IPS-NIHi11 (cell line): ENCODE measurements at regions not wholly inside any gene's neighbourhood (a gene's known extent, or its start where the extent isn't known, plus 50 kb on each side); places are given as distances from the start of the nearest gene placed in this dataset.

ENCODE experiments used
- DNase-seq: peaks from one replicate; pipeline ENCODE4 v3.0.0; 2012; ENCODE audit warnings: mixed read lengths, low spot score

DNA sequence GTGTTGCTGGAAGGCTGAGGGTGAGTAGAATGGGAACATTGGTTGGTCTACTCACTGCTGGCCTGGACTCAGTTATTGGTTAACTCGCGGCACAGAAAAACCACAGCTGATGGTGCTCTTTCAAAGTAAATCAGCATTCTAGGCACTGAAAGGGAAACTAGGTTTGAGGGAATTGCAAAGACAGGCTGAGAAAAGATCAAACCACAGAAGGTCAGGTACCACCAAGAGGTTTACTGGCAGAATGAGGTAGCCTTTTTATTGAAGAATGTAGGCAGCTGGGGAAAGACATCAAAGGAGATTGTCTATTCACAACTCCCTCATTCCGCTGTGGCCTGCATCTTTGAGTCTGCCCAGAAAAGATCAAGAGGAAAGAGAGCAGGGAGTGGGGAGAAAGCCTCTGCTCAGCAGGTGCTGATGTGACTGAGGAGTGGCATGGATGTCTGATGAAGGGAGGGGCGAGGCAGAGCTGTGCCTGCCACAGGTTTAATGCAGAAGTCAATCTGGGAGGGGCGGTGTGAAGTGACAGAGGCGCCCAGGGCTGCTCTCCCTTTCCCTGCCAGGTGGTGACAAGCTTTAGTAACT lies 255.5 kb downstream of the MAN2A1 start:
- DNase-seq, result no peak

DNA sequence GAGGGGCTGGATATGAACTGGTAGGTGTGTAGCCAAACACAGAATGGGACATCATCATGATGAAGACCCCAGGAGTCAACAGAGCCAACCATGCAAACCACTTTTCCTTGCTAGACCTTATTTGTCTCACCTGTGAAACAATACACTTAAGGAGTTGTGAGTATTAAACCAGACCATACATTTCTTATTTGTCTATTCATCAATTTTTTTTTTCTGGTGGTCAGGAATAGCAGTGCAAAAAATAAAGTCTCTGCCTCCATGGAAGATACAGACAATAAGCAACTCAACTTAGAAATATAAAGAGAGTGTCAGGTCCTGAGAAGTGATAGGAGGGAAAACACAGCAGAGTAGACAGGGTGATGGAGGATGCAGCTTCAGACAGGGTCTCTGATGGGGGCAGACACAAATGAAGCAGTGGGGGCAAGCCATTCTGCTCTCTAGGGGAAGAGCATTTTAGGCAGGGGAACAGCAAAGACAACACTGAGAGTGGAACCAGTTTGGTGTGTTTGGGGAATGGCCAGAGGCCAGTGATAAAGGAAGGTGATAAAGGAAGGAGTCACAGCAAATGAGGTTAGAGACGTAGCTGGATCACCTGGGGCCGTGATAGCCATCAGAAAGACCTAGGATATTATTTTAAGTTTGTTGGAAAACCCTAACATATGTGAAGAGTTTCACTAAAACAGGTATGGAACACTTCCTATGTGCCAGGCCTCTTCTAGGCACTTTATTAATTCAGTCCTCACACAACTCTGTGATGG lies 256.2 kb downstream of the MAN2A1 start:
- no peak for DNase-seq

DNA sequence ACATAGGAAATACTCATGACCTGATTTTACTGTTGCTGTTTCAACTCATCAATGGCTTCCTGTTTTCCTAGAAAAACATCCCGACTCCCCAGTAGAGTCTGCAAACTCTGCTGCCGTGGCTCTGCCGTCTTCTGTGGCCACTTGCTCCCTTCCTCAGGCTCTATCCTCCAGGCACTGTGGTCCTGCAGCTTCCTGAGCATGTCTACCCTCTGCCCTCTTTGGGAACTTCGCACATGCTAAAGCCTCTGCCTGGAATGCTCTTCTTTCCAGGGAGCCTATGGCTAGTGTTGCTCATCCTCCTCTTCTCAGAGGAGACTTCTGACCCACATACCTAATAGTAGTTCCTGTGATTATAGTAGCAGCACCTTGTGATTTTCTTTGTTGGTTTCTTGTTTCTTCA lies 256.9 kb downstream of the MAN2A1 start:
- no peak for DNase-seq

DNA sequence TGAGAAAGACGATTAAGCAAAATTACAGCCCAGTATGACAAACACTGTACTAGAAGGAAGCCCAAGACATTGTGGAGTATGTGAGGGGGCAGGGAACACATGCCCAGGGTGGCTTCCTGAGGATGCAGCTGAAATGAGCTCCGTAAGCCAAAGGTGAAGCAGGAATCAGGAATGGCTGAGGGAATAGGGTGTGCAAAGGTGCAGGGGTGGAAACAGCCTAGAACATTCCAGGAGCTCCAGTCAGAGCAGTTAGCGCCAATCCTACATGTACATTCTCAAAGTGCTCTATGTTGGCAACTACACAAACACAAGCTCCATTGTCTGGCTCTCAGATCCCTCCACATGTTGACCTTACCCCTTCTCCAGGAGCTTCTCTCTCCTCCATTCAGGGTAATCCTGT lies 257.9 kb downstream of the MAN2A1 start:
- DNase-seq, result no peak

DNA sequence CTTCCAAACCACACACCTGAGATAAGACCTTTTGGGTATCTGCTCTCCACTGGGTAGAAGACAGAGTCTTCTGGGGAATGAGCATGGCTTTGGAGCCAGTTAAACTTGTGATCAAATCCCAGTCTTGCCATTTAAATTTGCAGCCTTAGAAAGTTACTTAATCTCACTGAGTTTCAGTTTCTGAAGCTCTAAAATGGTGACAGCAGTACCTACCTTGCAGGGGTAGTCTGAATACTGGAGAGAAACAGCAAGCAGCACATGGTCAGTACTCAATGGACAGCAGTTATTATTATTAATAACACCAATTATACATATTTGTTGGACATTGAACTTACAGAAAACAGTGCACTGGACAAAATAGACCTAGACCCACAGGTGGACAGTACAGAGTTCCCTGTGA lies 260.9 kb downstream of the MAN2A1 start:
- DNase-seq, result no peak

DNA sequence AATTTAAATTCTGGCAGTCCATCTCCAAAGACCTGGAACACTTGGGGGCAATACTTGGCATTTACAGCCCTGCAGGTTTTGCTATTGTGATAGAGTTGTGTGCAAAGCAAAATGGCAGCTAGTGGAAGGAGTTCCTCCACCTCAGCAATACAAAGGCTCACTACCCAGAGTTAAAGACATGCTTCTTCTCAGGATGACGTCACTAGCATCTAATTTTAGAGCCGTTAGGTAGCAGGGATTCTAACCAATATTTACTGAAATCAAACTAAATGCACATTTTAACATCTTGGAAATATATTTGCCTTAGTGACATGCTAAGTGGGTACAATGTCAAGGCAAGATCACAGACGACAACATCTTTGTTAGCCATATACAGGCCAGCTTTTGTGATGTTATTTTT lies 261.6 kb downstream of the MAN2A1 start:
- no peak for DNase-seq

DNA sequence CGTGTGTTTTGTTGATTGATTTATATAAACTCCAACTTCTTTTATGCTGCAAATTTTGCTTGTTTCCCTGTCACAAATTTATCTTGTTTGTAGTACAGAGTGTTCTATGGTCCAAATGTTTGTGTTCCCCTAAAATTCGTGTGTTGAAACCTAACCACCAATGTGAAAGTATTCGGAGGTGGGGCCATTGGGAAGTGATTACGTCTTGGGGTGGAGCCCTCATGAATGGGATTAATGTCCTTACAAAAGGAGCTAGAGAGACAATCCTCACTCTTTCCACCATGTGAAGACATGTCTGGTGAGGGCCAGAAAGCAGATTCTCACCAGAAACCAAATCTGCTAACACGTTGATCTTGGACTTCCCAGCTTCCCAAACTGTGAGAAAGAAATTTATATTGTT lies 262.0 kb downstream of the MAN2A1 start:
- DNase-seq, result no peak

DNA sequence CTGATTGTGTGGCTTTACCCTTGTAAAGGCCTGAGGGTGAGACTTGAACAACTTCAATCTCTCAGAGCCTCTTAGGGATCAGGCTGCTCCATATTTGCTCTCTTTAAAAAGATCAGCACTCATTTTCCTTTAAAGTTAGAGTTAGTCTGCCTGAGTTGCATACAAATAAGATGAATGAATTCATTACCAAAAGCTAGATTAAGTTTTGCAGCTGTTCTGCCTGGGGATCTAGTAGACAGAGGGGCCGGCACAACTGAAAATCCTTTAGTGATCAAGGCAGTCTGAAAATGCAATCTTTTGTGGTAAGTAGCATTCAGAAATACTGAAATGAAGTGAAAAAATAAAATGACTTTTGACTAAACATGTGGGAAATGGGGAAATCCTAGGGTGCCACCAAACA lies 264.0 kb downstream of the MAN2A1 start:
- no peak for DNase-seq

DNA sequence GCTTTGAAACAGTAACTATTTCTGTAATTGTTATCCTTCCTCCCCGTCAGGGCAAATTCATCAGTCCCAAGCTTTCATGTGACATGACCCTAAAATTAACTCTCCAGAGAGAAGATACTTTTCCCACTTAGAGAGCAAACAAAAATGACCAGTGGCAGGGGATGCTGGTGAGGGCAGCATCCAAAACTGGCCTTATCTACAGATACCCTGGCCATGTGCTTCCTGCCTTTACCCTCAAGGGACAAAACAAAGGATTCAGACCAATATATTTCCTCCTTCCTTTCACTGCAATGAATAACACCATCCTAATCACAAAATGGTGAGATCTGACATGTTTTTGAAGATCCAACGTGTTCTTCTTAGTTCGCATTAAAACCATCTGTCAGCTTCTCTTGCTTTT lies 267.2 kb downstream of the MAN2A1 start:
- no peak for DNase-seq

DNA sequence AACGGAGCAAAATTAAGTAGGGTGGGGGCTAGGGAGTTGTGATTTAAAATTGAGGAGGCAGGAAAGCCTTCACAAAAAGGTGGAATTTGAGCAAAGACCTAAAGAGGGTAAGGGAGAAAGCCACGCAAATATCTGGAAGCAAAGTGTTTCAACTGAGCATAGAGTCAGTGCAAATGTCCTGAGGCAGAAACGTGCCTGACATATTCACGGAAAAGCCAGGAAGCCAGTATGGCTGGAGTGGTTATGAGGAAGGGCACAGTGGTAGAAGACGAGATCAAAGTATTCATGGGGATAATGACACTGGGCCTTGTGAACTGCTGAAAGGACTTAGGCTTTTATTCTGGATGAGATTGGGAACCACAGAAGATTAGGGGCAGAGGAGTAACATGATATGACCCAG lies 268.4 kb downstream of the MAN2A1 start:
- DNase-seq, result no peak

DNA sequence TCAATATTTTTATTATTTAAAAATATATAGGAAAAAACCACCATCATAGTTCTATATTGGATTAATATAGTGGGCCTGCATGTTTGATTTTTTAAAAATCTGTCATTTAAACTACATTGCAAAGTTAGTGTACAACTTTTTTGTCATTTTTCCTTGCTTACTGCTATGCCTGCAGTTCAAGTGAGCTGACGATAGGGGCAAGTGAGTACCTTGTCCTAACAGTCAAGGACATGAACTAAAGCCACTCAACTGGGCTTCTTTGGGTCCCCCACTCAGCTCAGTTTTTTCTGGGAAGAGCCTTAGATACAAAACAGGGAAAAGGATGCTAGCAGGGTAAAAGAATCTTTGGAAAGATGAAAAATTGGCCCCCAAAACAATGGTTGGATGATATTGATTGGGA lies 269.9 kb downstream of the MAN2A1 start:
- peak; percentile 27 for DNase-seq

DNA sequence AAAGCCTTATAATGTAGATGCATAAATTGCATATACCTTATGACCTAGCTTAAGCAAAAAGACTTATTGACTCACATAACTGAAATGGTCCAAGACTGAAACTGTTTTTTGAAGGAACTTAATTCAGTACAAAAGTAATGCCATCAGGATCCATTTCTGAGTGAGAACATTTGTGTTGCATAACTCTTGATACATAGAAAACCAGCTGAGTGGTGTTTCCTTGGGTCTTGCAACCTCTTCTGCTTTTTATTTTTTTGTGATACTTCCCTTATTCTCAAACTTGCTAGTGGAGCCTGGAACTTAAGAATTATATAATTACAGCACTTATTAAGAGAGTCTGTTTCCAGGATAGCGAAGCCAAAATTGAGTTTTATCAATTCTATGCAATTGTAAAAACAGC lies 272.0 kb downstream of the MAN2A1 start:
- DNase-seq, result no peak

DNA sequence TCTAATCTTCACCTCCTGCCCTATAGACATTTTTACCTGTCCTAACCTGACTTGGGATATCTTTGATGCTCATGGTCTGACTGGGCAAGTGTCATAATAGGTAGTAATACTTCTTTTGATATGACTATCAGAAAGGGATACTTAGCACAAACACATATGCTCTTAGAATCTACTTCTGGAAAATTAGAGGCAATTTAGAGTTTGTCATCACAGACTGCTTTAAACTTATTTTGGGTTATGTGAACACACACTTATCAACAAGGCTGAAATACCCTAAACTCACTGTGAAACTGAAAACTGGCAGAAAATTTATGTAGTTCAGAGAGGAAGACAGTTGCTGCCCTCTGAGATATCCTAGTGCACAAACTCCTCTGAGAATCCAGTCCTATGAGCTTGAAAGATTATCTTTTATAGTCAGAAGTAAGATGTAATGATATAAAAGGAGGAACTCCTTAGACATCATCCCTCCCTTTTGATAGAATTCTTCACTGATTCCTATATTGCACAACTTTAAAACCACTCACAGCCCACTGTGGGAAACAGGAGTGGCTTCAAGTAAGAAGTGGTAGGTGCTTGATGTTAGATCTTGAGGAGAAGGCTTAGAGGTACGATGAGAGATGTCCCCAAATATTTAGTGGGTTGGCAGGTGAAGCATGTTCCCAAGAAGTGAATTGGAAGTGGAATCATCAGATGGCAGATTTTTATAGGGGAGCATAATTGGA lies 273.3 kb downstream of the MAN2A1 start:
- no peak for DNase-seq

DNA sequence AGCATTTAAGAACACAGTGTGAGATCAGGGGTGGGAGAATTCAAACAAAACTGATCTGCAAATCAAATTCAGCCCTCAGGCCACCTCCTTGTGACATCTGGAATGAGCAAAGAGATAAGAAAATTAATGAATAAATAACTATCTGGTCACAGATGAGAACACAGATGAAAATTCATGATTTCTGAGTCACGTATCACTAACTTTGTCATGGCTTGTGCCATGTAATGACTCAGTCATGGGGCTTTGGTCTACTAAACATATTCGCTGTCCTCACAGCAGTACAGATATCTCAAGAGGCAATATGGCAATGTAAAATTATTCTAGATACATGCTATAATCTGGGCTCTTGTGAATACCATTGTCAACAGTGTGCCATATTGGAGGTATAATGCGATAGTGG lies 274.4 kb downstream of the MAN2A1 start:
- DNase-seq, result no peak

DNA sequence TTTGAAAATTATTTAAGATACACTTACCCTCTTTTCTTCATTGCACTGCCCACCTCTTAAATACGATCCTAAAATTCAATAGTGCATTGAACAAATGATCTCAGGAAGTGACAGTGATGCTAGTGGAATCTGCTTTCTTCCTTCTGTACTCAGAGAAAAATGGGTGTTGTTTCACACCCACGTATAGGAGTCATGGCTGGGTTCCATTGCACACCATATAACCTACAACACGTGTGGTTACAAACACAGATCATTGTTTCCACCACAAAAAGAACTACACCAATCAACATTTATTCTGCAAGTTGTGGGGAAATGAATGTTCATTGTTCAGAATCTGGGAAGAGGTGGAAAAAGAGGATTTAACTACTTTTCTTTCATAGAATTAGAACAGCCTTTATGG lies 275.9 kb downstream of the MAN2A1 start:
- no peak for DNase-seq

DNA sequence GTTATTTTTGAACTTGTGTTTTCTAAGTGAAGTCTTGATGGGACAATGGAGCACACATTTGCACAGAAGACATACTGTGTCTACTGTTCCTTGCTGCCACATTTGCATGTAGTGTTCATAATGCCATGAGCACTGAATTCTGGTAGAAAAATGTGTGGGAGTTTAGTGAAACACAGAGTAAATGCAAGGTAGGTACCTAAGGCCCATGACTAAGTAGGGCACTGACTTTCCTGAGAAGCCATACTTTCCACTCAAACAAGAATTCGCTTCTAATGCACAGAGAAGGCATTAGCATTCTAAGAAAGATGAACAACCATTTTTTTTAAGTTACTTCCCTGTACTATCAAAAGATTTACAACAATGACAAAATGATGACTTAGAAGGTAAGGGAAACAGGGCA lies 282.2 kb downstream of the MAN2A1 start:
- DNase-seq, result no peak

DNA sequence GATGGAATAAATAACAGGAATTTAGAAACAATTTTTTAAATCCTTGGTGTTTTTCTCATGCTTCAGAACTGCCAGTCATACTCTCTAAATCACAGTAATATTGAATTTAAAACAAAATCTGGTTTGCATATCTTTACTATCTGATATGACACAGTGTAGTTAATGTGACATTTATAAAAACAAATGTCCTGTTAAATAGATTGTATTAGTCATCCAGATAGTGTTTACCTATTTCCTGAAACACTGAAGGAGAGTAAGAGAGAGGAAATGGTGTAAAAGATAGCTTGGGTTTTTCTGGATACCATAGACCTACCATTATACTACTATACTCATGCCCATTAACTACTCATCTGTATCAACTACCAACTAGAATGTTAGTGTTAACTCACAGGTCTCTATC lies 292.3 kb downstream of the MAN2A1 start:
- DNase-seq, result no peak

DNA sequence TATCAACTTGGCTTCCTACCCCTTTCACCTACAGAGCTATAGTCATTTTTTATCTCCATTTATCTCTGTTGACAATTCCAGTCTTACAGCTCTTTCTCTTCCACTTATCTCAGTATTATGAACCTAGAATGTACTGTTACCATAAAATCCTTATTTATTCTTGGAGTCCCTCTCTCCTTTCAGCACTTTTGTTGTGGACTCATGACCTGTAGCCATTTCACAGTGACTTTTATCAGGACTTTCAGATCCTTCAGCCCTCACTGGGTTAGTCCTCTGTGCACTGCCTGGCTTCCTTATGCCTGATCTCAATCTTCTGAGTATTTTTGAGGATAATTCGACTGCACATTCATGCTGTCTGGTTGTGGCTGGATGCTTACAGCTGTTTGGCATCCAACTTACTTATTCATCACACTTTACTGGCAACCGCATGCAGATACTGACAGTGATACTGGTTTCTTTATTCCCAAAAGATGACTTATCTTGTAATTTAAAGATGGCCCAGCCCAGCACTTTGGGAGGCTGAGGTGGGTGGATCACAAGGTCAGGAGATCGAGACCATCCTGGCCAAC lies 293.3 kb downstream of the MAN2A1 start:
- no peak for DNase-seq

DNA sequence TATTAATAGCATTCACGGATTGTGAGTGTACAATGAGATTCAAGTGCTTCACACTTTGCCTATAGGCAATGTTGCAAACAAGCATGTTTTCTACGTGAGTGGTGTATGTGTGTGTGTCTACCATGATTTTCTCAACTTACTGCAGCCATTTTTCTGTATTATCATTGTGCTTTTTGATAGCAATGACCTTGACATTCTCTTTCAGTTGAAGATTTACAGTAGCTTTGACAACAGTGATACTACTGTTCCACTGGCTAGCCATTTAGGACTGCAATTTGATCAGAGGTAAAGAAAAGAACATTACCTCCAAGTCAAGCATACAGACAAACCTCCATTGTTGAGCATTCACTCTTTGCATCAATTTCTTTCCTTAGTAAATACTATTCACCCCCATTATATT lies 297.0 kb downstream of the MAN2A1 start:
- no peak for DNase-seq

DNA sequence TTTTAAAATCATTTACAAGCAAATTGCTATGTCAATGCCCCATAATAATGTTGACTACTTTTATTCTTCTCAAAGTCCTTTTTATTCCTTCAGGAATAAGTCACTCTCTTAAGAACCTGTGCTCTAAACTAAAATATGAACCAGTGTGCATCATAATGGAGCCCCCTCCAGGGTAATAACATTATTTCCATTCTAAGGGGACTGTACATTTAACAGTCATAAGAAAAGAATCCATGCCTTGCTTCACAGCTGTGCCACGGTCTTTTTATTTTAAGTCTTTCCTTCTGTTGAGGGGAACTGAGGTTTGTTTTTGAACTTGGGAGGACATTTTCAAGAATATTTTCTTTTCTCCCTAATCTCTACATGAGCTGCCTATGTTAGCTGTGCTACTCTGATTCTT lies 297.6 kb downstream of the MAN2A1 start:
- no peak for DNase-seq

DNA sequence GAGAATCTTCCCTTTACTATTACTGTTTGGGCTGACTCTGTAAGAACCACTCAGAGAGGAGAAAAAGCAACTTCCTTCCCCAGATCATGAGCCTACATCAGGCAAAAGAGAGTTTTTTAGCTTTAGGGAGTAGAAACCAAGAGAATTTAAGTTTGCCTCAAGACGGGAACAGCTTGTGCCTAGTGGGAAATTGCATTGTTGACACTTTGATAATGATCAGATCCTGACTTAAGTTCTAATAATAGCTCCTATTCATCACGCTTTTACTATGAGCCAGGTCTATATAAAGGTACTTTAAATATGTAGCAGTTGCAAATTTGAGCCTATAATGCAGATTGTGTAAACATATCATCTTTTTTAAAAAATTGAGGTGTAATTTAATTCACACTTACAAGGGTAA lies 298.2 kb downstream of the MAN2A1 start:
- DNase-seq, result no peak

DNA sequence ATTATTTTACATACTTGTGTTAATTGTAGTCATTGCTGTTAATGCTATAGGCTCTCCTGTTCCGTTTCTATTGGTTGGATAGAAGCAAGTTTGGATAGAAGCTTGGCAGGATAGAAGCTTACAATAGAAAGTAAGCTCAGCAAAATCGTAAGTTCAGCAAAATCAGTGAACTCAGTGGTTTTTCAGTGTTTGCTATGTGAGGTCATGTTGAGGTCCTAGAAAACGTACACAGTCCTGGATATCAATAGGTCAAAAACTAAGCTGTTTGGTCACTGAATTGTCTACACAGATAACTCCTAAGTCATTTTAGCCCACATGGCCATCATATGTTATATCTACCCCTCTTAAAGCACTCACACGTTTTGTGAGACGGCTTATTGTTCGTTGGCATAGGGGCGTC lies 299.4 kb downstream of the MAN2A1 start:
- DNase-seq, result no peak

DNA sequence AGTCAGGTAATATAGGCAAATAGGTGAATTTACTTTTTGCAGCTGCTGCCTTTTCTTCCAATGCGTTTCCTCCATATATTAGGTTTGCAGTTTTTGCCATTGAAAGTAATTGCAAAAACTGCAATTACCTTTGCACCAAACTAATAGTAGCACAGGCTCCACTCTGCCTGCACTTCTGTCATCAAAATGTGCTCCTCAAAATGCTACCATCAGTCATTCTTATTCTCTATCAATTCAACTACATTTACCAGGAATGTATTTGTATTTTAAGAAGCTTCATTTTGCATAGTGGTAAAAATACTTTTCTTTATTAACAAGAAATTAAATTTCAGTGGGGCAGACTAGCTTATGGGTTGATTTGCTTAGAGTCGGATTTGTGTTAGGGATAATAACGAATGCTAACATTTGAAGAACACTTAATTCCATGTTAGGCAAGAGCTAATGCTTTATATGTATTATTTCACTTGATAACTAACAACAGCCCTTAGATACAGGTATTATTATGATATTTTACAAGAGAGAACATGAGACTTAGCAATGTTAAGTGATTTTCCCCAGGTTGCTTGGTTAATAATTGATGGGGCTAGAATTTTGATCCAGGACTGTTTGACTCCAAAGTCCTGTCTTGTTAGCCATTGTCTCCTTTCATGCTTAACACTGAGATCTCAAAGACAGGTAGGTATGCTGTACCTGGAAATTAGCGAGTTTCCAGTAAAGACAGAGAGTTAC lies 300.4 kb downstream of the MAN2A1 start:
- no peak for DNase-seq
